GM18507 (cell line): ENCODE measurements at regions not wholly inside any gene's neighbourhood (a gene's known extent, or its start where the extent isn't known, plus 50 kb on each side); places are given as distances from the start of the nearest gene placed in this dataset.

Source experiments
- DNase-seq: peaks from one replicate; pipeline ENCODE4 v3.0.0; 2011; ENCODE audit warnings: low read depth; ENCODE audit not compliant: insufficient read length; ENCODE audit errors: extremely low spot score
- FAIRE-seq: peaks from 2 replicates; lab custom pipeline; 2011; peaks lifted over from hg19 to GRCh38; lab: Jason Lieb, UNC

GRCh38 chr2:18232731-18233438 is 327.6 kb downstream of the RDH14 start:
- FAIRE-seq (no peak), DNase-seq (no peak)

GRCh38 chr2:18230668-18231067 is 329.8 kb downstream of the RDH14 start:
- FAIRE-seq = no peak
- DNase-seq = no peak

GRCh38 chr2:18219676-18220075 is 340.8 kb downstream of the RDH14 start:
- FAIRE-seq = no peak
- no peak for DNase-seq

GRCh38 chr2:18218160-18218933 is 339.9 kb downstream of the KCNS3 start:
- DNase-seq (no peak), FAIRE-seq (no peak)

- no peak for FAIRE-seq
- no peak for DNase-seq
Observed at GRCh38 chr2:18214936-18215335, 336.5 kb downstream of the KCNS3 start.

- no peak for DNase-seq
- no peak for FAIRE-seq
Observed at GRCh38 chr2:18213986-18214385, 335.5 kb downstream of the KCNS3 start.

GRCh38 chr2:18209934-18210639 is 331.6 kb downstream of the KCNS3 start:
- DNase-seq = no peak
- FAIRE-seq = no peak

- no peak for FAIRE-seq
Observed at GRCh38 chr2:18208956-18209355, 330.5 kb downstream of the KCNS3 start.

GRCh38 chr2:18200771-18201170 is 322.3 kb downstream of the KCNS3 start:
- DNase-seq (no peak), FAIRE-seq (no peak)

More at GRCh38 chr2:18208956-18209355, 330.5 kb downstream of the KCNS3 start:
- no peak for DNase-seq

GRCh38 chr2:18198677-18199076 is 320.2 kb downstream of the KCNS3 start:
- FAIRE-seq (no peak), DNase-seq (no peak)

- FAIRE-seq = no peak
- DNase-seq = no peak
Observed at GRCh38 chr2:18194161-18194560, 315.7 kb downstream of the KCNS3 start.

GRCh38 chr2:18186816-18187613 is 308.5 kb downstream of the KCNS3 start:
- DNase-seq (no peak), FAIRE-seq (no peak)

- no peak for DNase-seq
- FAIRE-seq = no peak
Observed at GRCh38 chr2:18182861-18183260, 304.4 kb downstream of the KCNS3 start.

- no peak for DNase-seq
- no peak for FAIRE-seq
Observed at GRCh38 chr2:18180912-18181311, 302.4 kb downstream of the KCNS3 start.

- no peak for DNase-seq
- FAIRE-seq = no peak
Observed at GRCh38 chr2:18180031-18180610, 301.7 kb downstream of the KCNS3 start.

GRCh38 chr2:18178736-18179349 is 300.4 kb downstream of the KCNS3 start:
- FAIRE-seq (peak; percentile 50), DNase-seq (peak; percentile 7)

GRCh38 chr2:18176679-18177215 is 298.3 kb downstream of the KCNS3 start:
- DNase-seq (no peak), FAIRE-seq (no peak)

GRCh38 chr2:18172607-18173006 is 294.1 kb downstream of the KCNS3 start:
- no peak for DNase-seq
- FAIRE-seq = no peak
